Transverse colon (tissue), 4 donors: ENCODE measurements at regions not wholly inside any gene's neighbourhood (a gene's known extent, or its start where the extent isn't known, plus 50 kb on each side); places are given as distances from the start of the nearest gene placed in this dataset.

ENCODE experiments used
- DNase-seq: peaks from one replicate; pipeline ENCODE4 v3.0.0-alpha.2; 2019
- H3K27ac ChIP-seq, 4 donors: fragments of 200-600 bp; sonication (generic); 2 replicates each; pipeline ENCODE4 v1.5.1; 2016 to 2018; ENCODE audit warnings: inconsistent platforms in 4 of 4
- H3K27me3 ChIP-seq: fragments of 200-600 bp; sonication (generic); 2 replicates; pipeline ENCODE4 v1.5.1; 2017; ENCODE audit warnings: inconsistent platforms
- H3K36me3 ChIP-seq, 4 donors: fragments of 200-600 bp; sonication (generic); 2 replicates each; pipeline ENCODE4 v1.5.1; 2017 to 2019; ENCODE audit warnings: inconsistent platforms in 4 of 4
- H3K4me1 ChIP-seq, 4 donors: fragments of 200-600 bp; sonication (generic); 2 replicates each; pipeline ENCODE4 v1.5.1; 2017 to 2020; ENCODE audit warnings: inconsistent platforms in 4 of 4
- H3K4me3 ChIP-seq, 4 donors: fragments of 200-600 bp; sonication (generic); 1 replicate in 1 of 4; 2 replicates in 3 of 4; pipeline versions ENCODE4 v1.5.1 to v1.6.1; 2017 to 2019; ENCODE audit warnings: inconsistent platforms in 4 of 4
- H3K9me3 ChIP-seq, 2 donors: fragments of 200-600 bp; sonication (generic); 2 replicates each; pipeline ENCODE4 v1.5.1; 2017 to 2019; ENCODE audit warnings: inconsistent platforms in 2 of 2
- EP300 ChIP-seq: sonication (generic); formaldehyde crosslinking; IDR thresholded peaks from one replicate; pipeline ENCODE4 v1.6.1; 2017; ENCODE audit warnings: antibody characterized with exemption, low read depth
- POLR2A ChIP-seq: fragments of 450-650 bp; IDR thresholded peaks from one replicate; pipeline ENCODE4 v1.6.1; 2016; ENCODE audit warnings: antibody characterized with exemption, mild to moderate bottlenecking, moderate library complexity
- POLR2AphosphoS5 ChIP-seq, 3 donors: sonication (generic); formaldehyde crosslinking; IDR thresholded peaks; one replicate each; pipeline ENCODE4 v1.6.1; 2016; ENCODE audit warnings: antibody characterized with exemption in 3 of 3
- WGBS, 2 donors: methylation state at CpG; one replicate each; pipeline ENCODE4 v1.1.5; 2018; ENCODE audit warnings: low coverage in 1 of 2; 5-methylcytosine and 5-hydroxymethylcytosine counted together
- in situ Hi-C, 4 donors: fragments of 200-750 bp; cut with MboI; loops; one replicate each; pipeline versions ENCODE4 v1.15.0 to v1.15.1; 2017; ENCODE audit warnings: low sequenced_read_pairs in 3 of 4, low pct_ligation_motif_present in 1 of 4, low pct_unique_long_range_greater_than_20kb in 1 of 4
- intact Hi-C: fragments of 100-400 bp; cut with DNase I; formaldehyde crosslinking; loops from one replicate; pipeline ENCODE4 v1.15.1; 2023; ENCODE audit warnings: low total_unique reads
- TF ChIP-seq, protein P1 (sequence below), 5 experiments: fragments of 200-600 bp in 3 of 5; fragments of 450-650 bp in 2 of 5; sonication (generic) in 3 of 5; IDR thresholded peaks; 1 replicate in 2 of 5; 2 replicates in 3 of 5; pipeline ENCODE4 v1.5.1; 2016 to 2017; ENCODE audit warnings: antibody characterized with exemption in 5 of 5, inconsistent platforms in 3 of 5, mild to moderate bottlenecking in 2 of 5, moderate library complexity in 1 of 5

- 22 to 28% methylated on average over 2 of the region's 2 CpGs for WGBS, 2 donors
- no peak overlapping the region for H3K4me3 ChIP-seq
- H3K27ac ChIP-seq, result peak overlapping the region; percentile 2 to 86 (median 77)
- H3K27me3 ChIP-seq, result no peaks in the 10 kb centered on the region
- no peak for DNase-seq
- intact Hi-C loops (loop anchor here (10.0 kb wide), 1 partner anchor 451 kb away; the partner anchor contains the start of gene MEIS1), in situ Hi-C loops (loop anchor here in 1 of 4 donors (25.0 kb wide), 1 partner anchor 449 kb away; the partner anchor contains the start of gene MEIS1)
- H3K36me3 ChIP-seq, result no peaks in the 10 kb centered on the region
- H3K9me3 ChIP-seq, result no peaks in the 10 kb centered on the region
- no peak for TF ChIP-seq POLR2A
- no peak for TF ChIP-seq POLR2AphosphoS5 (IDR thresholded peaks at IDR 0.05)
- TF ChIP-seq EP300, result no peak
- TF ChIP-seq, protein P1, sequence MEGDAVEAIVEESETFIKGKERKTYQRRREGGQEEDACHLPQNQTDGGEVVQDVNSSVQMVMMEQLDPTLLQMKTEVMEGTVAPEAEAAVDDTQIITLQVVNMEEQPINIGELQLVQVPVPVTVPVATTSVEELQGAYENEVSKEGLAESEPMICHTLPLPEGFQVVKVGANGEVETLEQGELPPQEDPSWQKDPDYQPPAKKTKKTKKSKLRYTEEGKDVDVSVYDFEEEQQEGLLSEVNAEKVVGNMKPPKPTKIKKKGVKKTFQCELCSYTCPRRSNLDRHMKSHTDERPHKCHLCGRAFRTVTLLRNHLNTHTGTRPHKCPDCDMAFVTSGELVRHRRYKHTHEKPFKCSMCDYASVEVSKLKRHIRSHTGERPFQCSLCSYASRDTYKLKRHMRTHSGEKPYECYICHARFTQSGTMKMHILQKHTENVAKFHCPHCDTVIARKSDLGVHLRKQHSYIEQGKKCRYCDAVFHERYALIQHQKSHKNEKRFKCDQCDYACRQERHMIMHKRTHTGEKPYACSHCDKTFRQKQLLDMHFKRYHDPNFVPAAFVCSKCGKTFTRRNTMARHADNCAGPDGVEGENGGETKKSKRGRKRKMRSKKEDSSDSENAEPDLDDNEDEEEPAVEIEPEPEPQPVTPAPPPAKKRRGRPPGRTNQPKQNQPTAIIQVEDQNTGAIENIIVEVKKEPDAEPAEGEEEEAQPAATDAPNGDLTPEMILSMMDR (IDR thresholded peaks at IDR 0.05), result no peak
- H3K4me1 ChIP-seq, result peaks cover 0 to 4% (median 0%) of the 10 kb centered on the region in 4 donors
These were observed 451.0 kb downstream of the MEIS1 start for GRCh38 chr2:66885775-66886383.

- no peak overlapping the region for H3K4me3 ChIP-seq
- H3K4me1 ChIP-seq, result peaks cover 0 to 4% (median 0%) of the 10 kb centered on the region in 4 donors
- no peak for TF ChIP-seq POLR2A
- no peak for TF ChIP-seq POLR2AphosphoS5 (IDR thresholded peaks at IDR 0.05)
- TF ChIP-seq EP300, result no peak
- TF ChIP-seq, protein P1 (IDR thresholded peaks at IDR 0.05), result no peak
- H3K36me3 ChIP-seq, result no peaks in the 10 kb centered on the region
- in situ Hi-C loops, result loop anchor here in 1 of 4 donors (25.0 kb wide), 1 partner anchor 451 kb away; the partner anchor contains the start of gene MEIS1
- 85 to 90% methylated on average over 1 of the region's 1 CpG for WGBS, 2 donors
- DNase-seq, result no peak
- no peaks in the 10 kb centered on the region for H3K27me3 ChIP-seq
- intact Hi-C loops, result loop anchor here (10.0 kb wide), 1 partner anchor 453 kb away; the partner anchor contains the start of gene MEIS1
- H3K27ac ChIP-seq, result peak overlapping the region; percentile 70 to 86 (median 77)
- no peaks in the 10 kb centered on the region for H3K9me3 ChIP-seq
These were observed 453.3 kb downstream of the MEIS1 start for GRCh38 chr2:66888246-66888645.

DNA sequence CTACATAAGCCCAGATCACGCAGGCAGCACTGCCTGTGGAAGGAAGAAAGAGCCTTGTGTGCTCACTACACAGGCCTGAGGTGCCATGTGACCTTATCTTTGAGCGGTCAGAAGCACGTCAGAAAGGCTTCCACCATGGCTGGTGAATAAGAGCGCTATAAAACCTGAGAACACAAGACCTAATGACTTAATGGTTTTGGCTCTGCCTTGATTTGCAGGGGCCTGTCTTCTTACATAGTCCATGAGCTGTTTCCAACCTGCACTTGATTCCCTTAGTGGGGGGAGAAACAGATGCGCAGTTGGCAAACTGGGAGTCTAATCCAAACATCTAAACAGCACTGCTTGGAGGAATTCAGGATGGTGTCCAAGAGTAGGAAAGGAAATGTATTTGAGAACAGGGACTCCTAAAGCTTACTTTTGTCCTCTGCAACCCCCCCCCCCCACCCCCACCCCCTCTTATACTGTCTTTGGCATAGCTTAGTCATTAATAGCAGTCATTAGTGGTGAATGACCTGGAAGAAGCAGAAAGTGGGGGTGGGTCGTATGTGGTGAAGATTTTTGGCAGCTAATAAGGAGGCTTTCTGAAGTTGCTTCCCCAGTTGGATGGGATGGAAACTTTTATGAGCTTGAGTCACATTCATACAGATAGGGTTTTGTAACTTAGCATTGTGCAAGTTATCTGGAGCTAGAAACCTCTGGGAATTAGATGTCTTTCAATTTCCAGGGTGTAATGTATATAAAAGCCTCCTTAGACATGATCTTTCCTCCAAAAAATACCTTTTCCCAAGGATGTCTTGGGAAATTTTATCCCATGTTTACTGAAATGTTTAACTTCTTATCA, 454.1 kb downstream of the MEIS1 start:
- H3K4me1 ChIP-seq, result peaks cover 0 to 4% (median 0%) of the 10 kb centered on the region in 4 donors
- in situ Hi-C loops (loop anchor here in 1 of 4 donors (25.0 kb wide), 1 partner anchor 452 kb away; the partner anchor contains the start of gene MEIS1), intact Hi-C loops (loop anchor here (10.0 kb wide), 1 partner anchor 454 kb away; the partner anchor contains the start of gene MEIS1)
- H3K27me3 ChIP-seq, result no peaks in the 10 kb centered on the region
- peak overlapping the region; percentile 70 to 86 (median 77) for H3K27ac ChIP-seq
- WGBS, 2 donors, result 50 to 58% methylated on average over 3 to 6 of the region's 6 CpGs
- peak; percentile 50 for DNase-seq
- no peaks in the 10 kb centered on the region for H3K9me3 ChIP-seq
- TF ChIP-seq POLR2A (no peak), POLR2AphosphoS5 (IDR thresholded peaks at IDR 0.05) (peak; percentile 63 to 83 (median 79)), EP300 (peak; percentile 95)
- TF ChIP-seq, protein P1 (IDR thresholded peaks at IDR 0.05), result no peak
- no peak overlapping the region for H3K4me3 ChIP-seq
- H3K36me3 ChIP-seq, result no peaks in the 10 kb centered on the region

GRCh38 chr2:66889632-66889882, 454.6 kb downstream of the MEIS1 start:
- Histone ChIP-seq H3K4me3 (no peak overlapping the region), H3K36me3 (no peaks in the 10 kb centered on the region), H3K27ac (peak overlapping the region; percentile 70 to 86 (median 77)), H3K27me3 (no peaks in the 10 kb centered on the region), H3K9me3 (no peaks in the 10 kb centered on the region), H3K4me1 (peaks cover 0 to 4% (median 0%) of the 10 kb centered on the region in 4 donors)
- in situ Hi-C loops, result loop anchor here in 1 of 4 donors (25.0 kb wide), 1 partner anchor 452 kb away; the partner anchor contains the start of gene MEIS1
- intact Hi-C loops, result loop anchor here (10.0 kb wide), 1 partner anchor 455 kb away; the partner anchor contains the start of gene MEIS1
- DNase-seq, result no peak
- TF ChIP-seq POLR2A, result no peak
- TF ChIP-seq, protein P1 (IDR thresholded peaks at IDR 0.05), result no peak
- 58 to 60% methylated on average over 1 to 2 of the region's 2 CpGs for WGBS, 2 donors
